HepG2 (cell line): ENCODE measurements at regions not wholly inside any gene's neighbourhood (a gene's known extent, or its start where the extent isn't known, plus 50 kb on each side); places are given as distances from the start of the nearest gene placed in this dataset.
"Not testable (repeated sequence)": the region's sequence is repeated elsewhere in the genome, so short reads cannot be mapped to it uniquely, and the experiment has no call there.

Experiments used
- POLR2A ChIP-seq, 2 experiments: IDR thresholded peaks; 2 replicates each; pipeline ENCODE4 v1.6.1; 2011; ENCODE audit warnings: low read depth in 2 of 2, low read length in 2 of 2, mild to moderate bottlenecking in 1 of 2, moderate library complexity in 1 of 2; ENCODE audit not compliant: insufficient read depth in 1 of 2
- POLR2AphosphoS5 ChIP-seq: IDR thresholded peaks from 2 replicates; pipeline ENCODE4 v1.6.1; 2012; ENCODE audit warnings: low read depth, low read length
- U2AF1 ChIP-seq: fragments of 200-400 bp; formaldehyde crosslinking; optimal IDR thresholded peaks from 2 replicates; pipeline ENCODE3; 2017; ENCODE audit warnings: mild to moderate bottlenecking, low read depth, low read length
- YEATS4 ChIP-seq: sonication (generic); formaldehyde crosslinking; IDR thresholded peaks from 2 replicates; pipeline ENCODE4 v1.4.0; 2020; ENCODE audit warnings: missing genetic modification reagents, borderline replicate concordance
- TF ChIP-seq, protein P1 (sequence below): sonication (generic); formaldehyde crosslinking; IDR thresholded peaks from 2 replicates; pipeline ENCODE4 v1.4.0; 2020; ENCODE audit warnings: missing genetic modification reagents
- TF ChIP-seq, protein P2 (sequence below): sonication (generic); formaldehyde crosslinking; IDR thresholded peaks from 2 replicates; pipeline ENCODE4 v1.9.0; 2021; ENCODE audit warnings: missing genetic modification reagents, borderline replicate concordance
- TF ChIP-seq, protein P3 (sequence below): sonication (generic); formaldehyde crosslinking; IDR thresholded peaks from 2 replicates; pipeline ENCODE4 v1.5.0; 2020; ENCODE audit warnings: mild to moderate bottlenecking, missing genetic modification reagents, moderate library complexity

DNA sequence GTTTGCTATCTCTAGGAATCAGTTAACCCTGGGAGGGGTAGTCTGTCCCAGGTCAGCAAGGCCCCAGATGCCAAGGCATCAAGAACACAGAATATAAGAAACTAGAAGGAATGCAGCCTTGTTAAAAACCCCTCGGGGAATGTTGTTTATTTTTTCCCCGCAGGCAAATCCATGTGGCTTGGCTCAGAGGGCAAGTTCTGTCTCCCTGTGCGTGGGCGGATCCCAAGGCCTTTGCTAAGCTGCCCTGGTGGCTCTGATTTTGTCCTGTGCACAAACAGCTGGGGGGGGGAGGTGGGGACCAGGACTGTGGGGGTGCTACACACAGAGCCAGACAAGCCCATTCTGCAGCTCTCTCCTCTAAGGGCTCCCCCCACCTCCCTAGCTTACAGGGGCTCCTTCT is 776.8 kb upstream of the TPTE start:
- TF ChIP-seq, protein P1, sequence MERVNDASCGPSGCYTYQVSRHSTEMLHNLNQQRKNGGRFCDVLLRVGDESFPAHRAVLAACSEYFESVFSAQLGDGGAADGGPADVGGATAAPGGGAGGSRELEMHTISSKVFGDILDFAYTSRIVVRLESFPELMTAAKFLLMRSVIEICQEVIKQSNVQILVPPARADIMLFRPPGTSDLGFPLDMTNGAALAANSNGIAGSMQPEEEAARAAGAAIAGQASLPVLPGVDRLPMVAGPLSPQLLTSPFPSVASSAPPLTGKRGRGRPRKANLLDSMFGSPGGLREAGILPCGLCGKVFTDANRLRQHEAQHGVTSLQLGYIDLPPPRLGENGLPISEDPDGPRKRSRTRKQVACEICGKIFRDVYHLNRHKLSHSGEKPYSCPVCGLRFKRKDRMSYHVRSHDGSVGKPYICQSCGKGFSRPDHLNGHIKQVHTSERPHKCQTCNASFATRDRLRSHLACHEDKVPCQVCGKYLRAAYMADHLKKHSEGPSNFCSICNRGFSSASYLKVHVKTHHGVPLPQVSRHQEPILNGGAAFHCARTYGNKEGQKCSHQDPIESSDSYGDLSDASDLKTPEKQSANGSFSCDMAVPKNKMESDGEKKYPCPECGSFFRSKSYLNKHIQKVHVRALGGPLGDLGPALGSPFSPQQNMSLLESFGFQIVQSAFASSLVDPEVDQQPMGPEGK (CRISPR knock-in tag): not testable (repeated sequence)
- TF ChIP-seq, protein P2, sequence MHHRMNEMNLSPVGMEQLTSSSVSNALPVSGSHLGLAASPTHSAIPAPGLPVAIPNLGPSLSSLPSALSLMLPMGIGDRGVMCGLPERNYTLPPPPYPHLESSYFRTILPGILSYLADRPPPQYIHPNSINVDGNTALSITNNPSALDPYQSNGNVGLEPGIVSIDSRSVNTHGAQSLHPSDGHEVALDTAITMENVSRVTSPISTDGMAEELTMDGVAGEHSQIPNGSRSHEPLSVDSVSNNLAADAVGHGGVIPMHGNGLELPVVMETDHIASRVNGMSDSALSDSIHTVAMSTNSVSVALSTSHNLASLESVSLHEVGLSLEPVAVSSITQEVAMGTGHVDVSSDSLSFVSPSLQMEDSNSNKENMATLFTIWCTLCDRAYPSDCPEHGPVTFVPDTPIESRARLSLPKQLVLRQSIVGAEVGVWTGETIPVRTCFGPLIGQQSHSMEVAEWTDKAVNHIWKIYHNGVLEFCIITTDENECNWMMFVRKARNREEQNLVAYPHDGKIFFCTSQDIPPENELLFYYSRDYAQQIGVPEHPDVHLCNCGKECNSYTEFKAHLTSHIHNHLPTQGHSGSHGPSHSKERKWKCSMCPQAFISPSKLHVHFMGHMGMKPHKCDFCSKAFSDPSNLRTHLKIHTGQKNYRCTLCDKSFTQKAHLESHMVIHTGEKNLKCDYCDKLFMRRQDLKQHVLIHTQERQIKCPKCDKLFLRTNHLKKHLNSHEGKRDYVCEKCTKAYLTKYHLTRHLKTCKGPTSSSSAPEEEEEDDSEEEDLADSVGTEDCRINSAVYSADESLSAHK (CRISPR knock-in tag): not testable (repeated sequence)
- not testable (repeated sequence) for TF ChIP-seq POLR2AphosphoS5; YEATS4 (CRISPR knock-in tag); U2AF1; POLR2A (IDR thresholded peaks at IDR 0.05; ENCODE audit: insufficient read depth in 1 of 2, low read depth in 2 of 2, low read length in 2 of 2)
- TF ChIP-seq, protein P3, sequence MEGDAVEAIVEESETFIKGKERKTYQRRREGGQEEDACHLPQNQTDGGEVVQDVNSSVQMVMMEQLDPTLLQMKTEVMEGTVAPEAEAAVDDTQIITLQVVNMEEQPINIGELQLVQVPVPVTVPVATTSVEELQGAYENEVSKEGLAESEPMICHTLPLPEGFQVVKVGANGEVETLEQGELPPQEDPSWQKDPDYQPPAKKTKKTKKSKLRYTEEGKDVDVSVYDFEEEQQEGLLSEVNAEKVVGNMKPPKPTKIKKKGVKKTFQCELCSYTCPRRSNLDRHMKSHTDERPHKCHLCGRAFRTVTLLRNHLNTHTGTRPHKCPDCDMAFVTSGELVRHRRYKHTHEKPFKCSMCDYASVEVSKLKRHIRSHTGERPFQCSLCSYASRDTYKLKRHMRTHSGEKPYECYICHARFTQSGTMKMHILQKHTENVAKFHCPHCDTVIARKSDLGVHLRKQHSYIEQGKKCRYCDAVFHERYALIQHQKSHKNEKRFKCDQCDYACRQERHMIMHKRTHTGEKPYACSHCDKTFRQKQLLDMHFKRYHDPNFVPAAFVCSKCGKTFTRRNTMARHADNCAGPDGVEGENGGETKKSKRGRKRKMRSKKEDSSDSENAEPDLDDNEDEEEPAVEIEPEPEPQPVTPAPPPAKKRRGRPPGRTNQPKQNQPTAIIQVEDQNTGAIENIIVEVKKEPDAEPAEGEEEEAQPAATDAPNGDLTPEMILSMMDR: not testable (repeated sequence)
